HG03521 (cell line): ENCODE measurements at regions not wholly inside any gene's neighbourhood (a gene's known extent, or its start where the extent isn't known, plus 50 kb on each side); places are given as distances from the start of the nearest gene placed in this dataset.
A peak's percentile ranks its signal among the peaks of the same experiment; 100 is the strongest.
"Not testable (repeated sequence)": the region's sequence is repeated elsewhere in the genome, so short reads cannot be mapped to it uniquely, and the experiment has no call there.

Experiments
- ATAC-seq: cut with Tn5 transposase; IDR thresholded peaks from one replicate; pipeline ENCODE4 v1.9.1; 2021; ENCODE audit warnings: mild to moderate bottlenecking, moderate library complexity; ENCODE audit not compliant: unreplicated experiment

GRCh38 chr6:26951211-26951610 lies 291.7 kb upstream of the ZNF322 start:
- ATAC-seq = not testable (repeated sequence)

GRCh38 chr6:26956078-26956600 lies 291.4 kb upstream of the PRSS16 start:
- not testable (repeated sequence) for ATAC-seq

- ATAC-seq = not testable (repeated sequence)
Measured at GRCh38 chr6:26956601-26957184, 290.8 kb upstream of the PRSS16 start.

- not testable (repeated sequence) for ATAC-seq
Measured at GRCh38 chr6:26957399-26958127, 289.9 kb upstream of the PRSS16 start.

GRCh38 chr6:26961236-26961635 lies 286.3 kb upstream of the PRSS16 start:
- not testable (repeated sequence) for ATAC-seq

- ATAC-seq = no peak
Measured at GRCh38 chr6:27002447-27002846, 245.1 kb upstream of the PRSS16 start.

- no peak for ATAC-seq
Measured at GRCh38 chr6:27007020-27007419, 240.5 kb upstream of the PRSS16 start.

GRCh38 chr6:27008613-27009012 lies 238.9 kb upstream of the PRSS16 start:
- ATAC-seq = not testable (repeated sequence)

- not testable (repeated sequence) for ATAC-seq
Measured at GRCh38 chr6:27014053-27014452, 233.4 kb upstream of the PRSS16 start.

- ATAC-seq = no peak
Measured at GRCh38 chr6:27016689-27017088, 230.8 kb upstream of the PRSS16 start.

GRCh38 chr6:27018401-27018800 lies 229.1 kb upstream of the PRSS16 start:
- not testable (repeated sequence) for ATAC-seq

GRCh38 chr6:27019651-27020552 lies 227.6 kb upstream of the PRSS16 start:
- peak; percentile 73 for ATAC-seq

- no peak for ATAC-seq
Measured at GRCh38 chr6:27020553-27020880, 227.0 kb upstream of the PRSS16 start.

- no peak for ATAC-seq
Measured at GRCh38 chr6:27023664-27024063, 223.8 kb upstream of the PRSS16 start.

GRCh38 chr6:27025351-27025750 lies 222.2 kb upstream of the PRSS16 start:
- ATAC-seq = no peak

GRCh38 chr6:27026361-27026760 lies 221.1 kb upstream of the PRSS16 start:
- ATAC-seq = no peak

- no peak for ATAC-seq
Measured at GRCh38 chr6:27031302-27031701, 216.2 kb upstream of the PRSS16 start.

- no peak for ATAC-seq
Measured at GRCh38 chr6:27038498-27038897, 209.0 kb upstream of the PRSS16 start.

- no peak for ATAC-seq
Measured at GRCh38 chr6:27040244-27041042, 207.1 kb upstream of the PRSS16 start.

- ATAC-seq = no peak
Measured at GRCh38 chr6:27043244-27043643, 204.3 kb upstream of the PRSS16 start.

- not testable (repeated sequence) for ATAC-seq
Measured at GRCh38 chr6:27045131-27045530, 202.4 kb upstream of the PRSS16 start.
